GM08714 (cell line): ENCODE measurements at regions not wholly inside any gene's neighbourhood (a gene's known extent, or its start where the extent isn't known, plus 50 kb on each side); places are given as distances from the start of the nearest gene placed in this dataset.

ENCODE experiments used
- H3K4me3 ChIP-seq: fragments of 200-500 bp; sonication (Bioruptor generic); 2 replicates; pipeline ENCODE4 v1.5.1; 2014; ENCODE audit warnings: mild to moderate bottlenecking, low read length, inconsistent platforms
- ZNF274 ChIP-seq: IDR thresholded peaks from 2 replicates; pipeline ENCODE4 v1.6.1; 2012; ENCODE audit warnings: mild to moderate bottlenecking, low read depth, low read length

- no peak for TF ChIP-seq ZNF274
- no peak overlapping the region for H3K4me3 ChIP-seq
Measured at GRCh38 chr17:79207960-79208359, 133.3 kb downstream of the ENGASE start.

GRCh38 chr17:79205688-79206205 lies 131.1 kb downstream of the ENGASE start:
- no peak overlapping the region for H3K4me3 ChIP-seq
- no peak for TF ChIP-seq ZNF274

- no peak overlapping the region for H3K4me3 ChIP-seq
- no peak for TF ChIP-seq ZNF274
Measured at GRCh38 chr17:79204261-79204660, 129.6 kb downstream of the ENGASE start.

GRCh38 chr17:79203657-79204056 lies 129.0 kb downstream of the ENGASE start:
- H3K4me3 ChIP-seq, result no peak overlapping the region
- TF ChIP-seq ZNF274, result no peak

- TF ChIP-seq ZNF274, result no peak
- H3K4me3 ChIP-seq, result no peak overlapping the region
Measured at GRCh38 chr17:79203016-79203415, 128.4 kb downstream of the ENGASE start.

GRCh38 chr17:79202480-79202879 lies 127.9 kb downstream of the ENGASE start:
- H3K4me3 ChIP-seq, result no peak overlapping the region
- no peak for TF ChIP-seq ZNF274

GRCh38 chr17:79201536-79202227 lies 127.1 kb downstream of the ENGASE start:
- H3K4me3 ChIP-seq, result no peak overlapping the region
- TF ChIP-seq ZNF274, result no peak

GRCh38 chr17:79201119-79201518 lies 126.5 kb downstream of the ENGASE start:
- no peak for TF ChIP-seq ZNF274
- H3K4me3 ChIP-seq, result no peak overlapping the region

- TF ChIP-seq ZNF274, result no peak
- no peak overlapping the region for H3K4me3 ChIP-seq
Measured at GRCh38 chr17:79196913-79197312, 122.3 kb downstream of the ENGASE start.

- H3K4me3 ChIP-seq, result no peak overlapping the region
Measured at GRCh38 chr17:79192503-79193351, 118.1 kb downstream of the ENGASE start.

GRCh38 chr17:79191270-79191934 lies 116.8 kb downstream of the ENGASE start:
- H3K4me3 ChIP-seq, result no peak overlapping the region
- no peak for TF ChIP-seq ZNF274

More at GRCh38 chr17:79192503-79193351, 118.1 kb downstream of the ENGASE start:
- TF ChIP-seq ZNF274, result no peak

GRCh38 chr17:79189305-79189704 lies 114.7 kb downstream of the ENGASE start:
- TF ChIP-seq ZNF274, result no peak
- H3K4me3 ChIP-seq, result no peak overlapping the region

- TF ChIP-seq ZNF274, result no peak
- no peak overlapping the region for H3K4me3 ChIP-seq
Measured at GRCh38 chr17:79188685-79189084, 114.1 kb downstream of the ENGASE start.

GRCh38 chr17:79188048-79188447 lies 113.4 kb downstream of the ENGASE start:
- TF ChIP-seq ZNF274, result no peak
- no peak overlapping the region for H3K4me3 ChIP-seq

- no peak overlapping the region for H3K4me3 ChIP-seq
- no peak for TF ChIP-seq ZNF274
Measured at GRCh38 chr17:79187186-79187585, 112.6 kb downstream of the ENGASE start.
